Heart left ventricle (tissue), 13 donors: ENCODE measurements at regions not wholly inside any gene's neighbourhood (a gene's known extent, or its start where the extent isn't known, plus 50 kb on each side); places are given as distances from the start of the nearest gene placed in this dataset.

ENCODE experiments used
- POLR2A ChIP-seq, 2 donors: fragments of 450-650 bp; IDR thresholded peaks; one replicate each; pipeline ENCODE4 v1.6.1; 2017; ENCODE audit warnings: antibody characterized with exemption in 2 of 2, mild to moderate bottlenecking in 2 of 2, moderate library complexity in 2 of 2
- TF ChIP-seq, protein P1 (sequence below), 12 donors: fragments of 200-600 bp; sonication (generic) in 4 of 12; IDR thresholded peaks; one replicate each; pipeline versions ENCODE4 v1.5.0 to v1.8.0; 2018 to 2022; ENCODE audit warnings: antibody characterized with exemption in 12 of 12, mild to moderate bottlenecking in 5 of 12
- donor health status: ischemic (EF 13 %, LVEDD 7.1; RV severe dilation, severe dysfunction).
- donor health status: DM: no; HTN: yes; CAD: no.
- donor health status: DM: no; HTN: no; CAD: no.
- donor health status: ischemic (EF 25% LVEDD 6.9; RV normal size, moderate dysfunction).
- donor health status: ischemic (EF 25% LVEDD 5.7; RV mildly dilated, moderate dysfunction).
- donor health status: ischemic (EF 35%, LVEDD 5.7; RV mildly dilated, moderate dysfunction).
- donor health status: nonischemic (EF 11% LVEDD 7.7; RV severe dilation, severe dysfunction).
- donor health status: DM: yes; HTN: yes; CAD: no.
- donor health status: PGD.
- donor health status: ischemic (EF 29% LVEDD 5.4; RV normal size, mild dysfunction).
- donor health status: nonischemic (EF 23%, LVEDD 6.1; RV moderate dilation, normal function).

DNA sequence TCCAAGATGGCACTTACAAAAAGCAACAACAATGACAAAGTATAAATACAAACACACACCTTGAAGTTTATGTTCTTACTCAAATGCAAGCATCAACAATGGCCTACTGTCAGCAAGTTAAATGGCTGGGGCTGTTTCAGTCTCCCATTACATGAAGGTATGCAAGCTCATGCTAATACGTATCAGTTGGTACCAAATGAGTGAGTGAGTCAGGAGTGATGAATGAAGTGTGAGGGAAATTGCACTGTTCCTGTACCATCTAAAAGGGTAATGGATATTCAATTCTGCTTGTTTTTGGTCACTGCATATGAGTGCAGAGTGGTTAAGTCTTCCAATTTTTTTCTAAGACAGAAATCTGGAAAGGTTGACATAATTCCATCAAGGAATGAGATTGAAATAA lies 964.9 kb downstream of the MAT2B start:
- TF ChIP-seq, protein P1, sequence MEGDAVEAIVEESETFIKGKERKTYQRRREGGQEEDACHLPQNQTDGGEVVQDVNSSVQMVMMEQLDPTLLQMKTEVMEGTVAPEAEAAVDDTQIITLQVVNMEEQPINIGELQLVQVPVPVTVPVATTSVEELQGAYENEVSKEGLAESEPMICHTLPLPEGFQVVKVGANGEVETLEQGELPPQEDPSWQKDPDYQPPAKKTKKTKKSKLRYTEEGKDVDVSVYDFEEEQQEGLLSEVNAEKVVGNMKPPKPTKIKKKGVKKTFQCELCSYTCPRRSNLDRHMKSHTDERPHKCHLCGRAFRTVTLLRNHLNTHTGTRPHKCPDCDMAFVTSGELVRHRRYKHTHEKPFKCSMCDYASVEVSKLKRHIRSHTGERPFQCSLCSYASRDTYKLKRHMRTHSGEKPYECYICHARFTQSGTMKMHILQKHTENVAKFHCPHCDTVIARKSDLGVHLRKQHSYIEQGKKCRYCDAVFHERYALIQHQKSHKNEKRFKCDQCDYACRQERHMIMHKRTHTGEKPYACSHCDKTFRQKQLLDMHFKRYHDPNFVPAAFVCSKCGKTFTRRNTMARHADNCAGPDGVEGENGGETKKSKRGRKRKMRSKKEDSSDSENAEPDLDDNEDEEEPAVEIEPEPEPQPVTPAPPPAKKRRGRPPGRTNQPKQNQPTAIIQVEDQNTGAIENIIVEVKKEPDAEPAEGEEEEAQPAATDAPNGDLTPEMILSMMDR (IDR thresholded peaks at IDR 0.05), result no peak
- TF ChIP-seq POLR2A (IDR thresholded peaks at IDR 0.05), result no peak
